K562 (cell line): ENCODE measurements at regions not wholly inside any gene's neighbourhood (a gene's known extent, or its start where the extent isn't known, plus 50 kb on each side); places are given as distances from the start of the nearest gene placed in this dataset.

ENCODE experiments used
- CREB3L1 ChIP-seq: fragments of 450-650 bp; IDR thresholded peaks from 2 replicates; pipeline ENCODE4 v1.6.1; 2014; ENCODE audit warnings: low read depth, mild to moderate bottlenecking, moderate library complexity, borderline replicate concordance
- HCFC1 ChIP-seq: IDR thresholded peaks from 2 replicates; pipeline ENCODE4 v1.6.1; 2012; ENCODE audit warnings: low read depth, low read length, improper control_type of control experiment
- HINFP ChIP-seq: fragments of 450-650 bp; conservative IDR thresholded peaks from 2 replicates; pipeline ENCODE4 v1.6.1; 2016; ENCODE audit warnings: missing genetic modification characterization, low read depth, mild to moderate bottlenecking, control low read depth, missing compliant biosample characterization
- KAT7 ChIP-seq: sonication (generic); formaldehyde crosslinking; IDR thresholded peaks from 2 replicates; pipeline ENCODE4 v1.8.0; 2022; ENCODE audit warnings: missing genetic modification reagents, mild to moderate bottlenecking, borderline replicate concordance
- NR0B1 ChIP-seq: fragments of 450-650 bp; IDR thresholded peaks from one replicate; pipeline ENCODE4 v1.6.1; 2018; ENCODE audit warnings: mild to moderate bottlenecking, moderate library complexity; ENCODE audit not compliant: partially characterized antibody
- RERE ChIP-seq: sonication (generic); formaldehyde crosslinking; IDR thresholded peaks from 2 replicates; pipeline ENCODE4 v1.8.0; 2023; ENCODE audit warnings: missing genetic modification reagents, mild to moderate bottlenecking, borderline replicate concordance
- USF2 ChIP-seq: sonication (generic); formaldehyde crosslinking; IDR thresholded peaks from 2 replicates; pipeline ENCODE4 v1.5.0; 2020; ENCODE audit warnings: missing genetic modification reagents
- ZBED1 ChIP-seq: IDR thresholded peaks from 2 replicates; pipeline ENCODE4 v1.6.1; 2014
- ZFP1 ChIP-seq: fragments of 450-650 bp; formaldehyde crosslinking; IDR thresholded peaks from 2 replicates; pipeline ENCODE4 v1.4.0; 2020; ENCODE audit warnings: mild to moderate bottlenecking, mixed read lengths

GRCh38 chrX:40383360-40383759, 197.4 kb upstream of the ATP6AP2 start (continued):
- TF ChIP-seq HINFP (tag), result no peak
- no peak for TF ChIP-seq RERE (CRISPR knock-in tag)
- TF ChIP-seq HCFC1, result peak; percentile 67
- peak; percentile 71 for TF ChIP-seq USF2 (CRISPR knock-in tag)
- no peak for TF ChIP-seq CREB3L1
- no peak for TF ChIP-seq KAT7 (CRISPR knock-in tag)
- TF ChIP-seq ZBED1, result no peak
- no peak for TF ChIP-seq NR0B1
- TF ChIP-seq ZFP1 (CRISPR knock-in tag), result no peak
